ENCODE measurements at regions not wholly inside any gene's neighbourhood (a gene's known extent, or its start where the extent isn't known, plus 50 kb on each side); places are given as distances from the start of the nearest gene placed in this dataset.

GRCh38 chr9:88732128-88732527, 197.2 kb downstream of the NXNL2 start:
- no peaks in the 10 kb centered on the region for H3K79me2 ChIP-seq (ENCODE audit: insufficient read depth, low read length)
- no peaks in the 10 kb centered on the region for H3K9me2 ChIP-seq (ENCODE audit: low read depth, low read length)
- no peak overlapping the region for H2AFZ ChIP-seq (ENCODE audit: low read length)
- no peaks in the 10 kb centered on the region for H4K20me1 ChIP-seq (ENCODE audit: insufficient read depth, low read length)
- H3F3A ChIP-seq (ENCODE audit: insufficient read depth, low read length): no peaks in the 10 kb centered on the region
- H3K4me3 ChIP-seq (ENCODE audit: low read depth, low read length, poor library complexity, severe bottlenecking): no peak overlapping the region
- no peak overlapping the region for H3K27ac ChIP-seq (ENCODE audit: low read depth, low read length, poor library complexity, severe bottlenecking)
- no peaks in the 10 kb centered on the region for H3K4me1 ChIP-seq (ENCODE audit: insufficient read depth, low read length, severe bottlenecking)
- H3K36me3 ChIP-seq (ENCODE audit: insufficient read depth, low read length): no peaks in the 10 kb centered on the region
- no peak overlapping the region for H3K9ac ChIP-seq (ENCODE audit: low read length)
- no peaks in the 10 kb centered on the region for H3K9me3 ChIP-seq (ENCODE audit: low read length)
- H3K27me3 ChIP-seq (ENCODE audit: insufficient read depth, low read length): no peaks in the 10 kb centered on the region; the same call in 1 of the 2 replicates
- no peak overlapping the region for H3K4me2 ChIP-seq (ENCODE audit: low read length)
- no peak for TF ChIP-seq EZH2 (IDR thresholded peaks at IDR 0.05; ENCODE audit: borderline replicate concordance, low read length)
- TF ChIP-seq, protein P1, sequence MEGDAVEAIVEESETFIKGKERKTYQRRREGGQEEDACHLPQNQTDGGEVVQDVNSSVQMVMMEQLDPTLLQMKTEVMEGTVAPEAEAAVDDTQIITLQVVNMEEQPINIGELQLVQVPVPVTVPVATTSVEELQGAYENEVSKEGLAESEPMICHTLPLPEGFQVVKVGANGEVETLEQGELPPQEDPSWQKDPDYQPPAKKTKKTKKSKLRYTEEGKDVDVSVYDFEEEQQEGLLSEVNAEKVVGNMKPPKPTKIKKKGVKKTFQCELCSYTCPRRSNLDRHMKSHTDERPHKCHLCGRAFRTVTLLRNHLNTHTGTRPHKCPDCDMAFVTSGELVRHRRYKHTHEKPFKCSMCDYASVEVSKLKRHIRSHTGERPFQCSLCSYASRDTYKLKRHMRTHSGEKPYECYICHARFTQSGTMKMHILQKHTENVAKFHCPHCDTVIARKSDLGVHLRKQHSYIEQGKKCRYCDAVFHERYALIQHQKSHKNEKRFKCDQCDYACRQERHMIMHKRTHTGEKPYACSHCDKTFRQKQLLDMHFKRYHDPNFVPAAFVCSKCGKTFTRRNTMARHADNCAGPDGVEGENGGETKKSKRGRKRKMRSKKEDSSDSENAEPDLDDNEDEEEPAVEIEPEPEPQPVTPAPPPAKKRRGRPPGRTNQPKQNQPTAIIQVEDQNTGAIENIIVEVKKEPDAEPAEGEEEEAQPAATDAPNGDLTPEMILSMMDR (IDR thresholded peaks at IDR 0.05; ENCODE audit: low read length): no peak

DNA sequence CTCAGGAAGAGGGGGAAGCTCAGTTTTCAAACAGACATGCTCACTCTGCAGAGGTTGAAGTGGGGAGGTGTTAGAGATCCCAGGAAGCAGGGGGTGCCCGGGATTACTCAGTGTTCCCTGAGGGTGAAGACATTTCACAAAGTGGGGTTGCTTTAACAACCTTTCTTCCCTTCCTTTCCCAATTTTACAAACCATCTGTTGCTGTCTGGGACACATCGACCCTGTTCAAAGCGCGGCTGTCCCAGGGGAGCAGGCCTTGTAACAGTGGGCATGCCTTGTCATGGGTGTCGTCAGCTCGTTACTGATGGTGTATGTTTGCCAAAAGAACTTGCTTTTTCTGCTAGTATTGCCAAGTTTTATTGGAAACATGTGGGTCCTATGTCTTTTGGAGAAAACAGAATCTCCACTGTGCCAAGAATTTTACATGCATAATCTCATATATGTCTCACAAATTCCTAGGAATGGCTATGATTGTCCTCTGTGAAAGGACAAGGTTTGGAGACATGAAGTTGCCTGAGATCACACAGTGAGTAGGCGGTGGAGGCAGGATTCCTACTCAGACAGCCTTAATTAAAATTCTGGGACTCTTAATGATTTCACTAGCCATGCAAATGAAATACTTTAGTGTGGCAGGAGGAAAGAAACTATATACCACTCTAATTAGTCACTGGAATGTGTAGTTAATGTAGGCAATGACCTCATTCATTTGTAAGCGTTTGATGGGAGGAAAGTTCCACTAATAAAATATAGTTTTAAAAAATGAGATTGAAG, 198.9 kb downstream of the NXNL2 start:
- Histone ChIP-seq H3F3A (ENCODE audit: insufficient read depth, low read length) (no peaks in the 10 kb centered on the region), H3K4me3 (ENCODE audit: low read depth, low read length, poor library complexity, severe bottlenecking) (no peak overlapping the region), H3K9ac (ENCODE audit: low read length) (no peak overlapping the region), H2AFZ (ENCODE audit: low read length) (no peak overlapping the region), H3K9me2 (ENCODE audit: low read depth, low read length) (no peaks in the 10 kb centered on the region), H4K20me1 (ENCODE audit: insufficient read depth, low read length) (no peaks in the 10 kb centered on the region), H3K79me2 (ENCODE audit: insufficient read depth, low read length) (no peaks in the 10 kb centered on the region), H3K27me3 (ENCODE audit: insufficient read depth, low read length) (no peaks in the 10 kb centered on the region; the same call in 1 of the 2 replicates), H3K27ac (ENCODE audit: low read depth, low read length, poor library complexity, severe bottlenecking) (no peak overlapping the region), H3K9me3 (ENCODE audit: low read length) (no peaks in the 10 kb centered on the region), H3K36me3 (ENCODE audit: insufficient read depth, low read length) (no peaks in the 10 kb centered on the region), H3K4me2 (ENCODE audit: low read length) (no peak overlapping the region), H3K4me1 (ENCODE audit: insufficient read depth, low read length, severe bottlenecking) (no peaks in the 10 kb centered on the region)
- TF ChIP-seq, protein P1 (IDR thresholded peaks at IDR 0.05; ENCODE audit: low read length): no peak
- no peak for TF ChIP-seq EZH2 (IDR thresholded peaks at IDR 0.05; ENCODE audit: borderline replicate concordance, low read length)

DNA sequence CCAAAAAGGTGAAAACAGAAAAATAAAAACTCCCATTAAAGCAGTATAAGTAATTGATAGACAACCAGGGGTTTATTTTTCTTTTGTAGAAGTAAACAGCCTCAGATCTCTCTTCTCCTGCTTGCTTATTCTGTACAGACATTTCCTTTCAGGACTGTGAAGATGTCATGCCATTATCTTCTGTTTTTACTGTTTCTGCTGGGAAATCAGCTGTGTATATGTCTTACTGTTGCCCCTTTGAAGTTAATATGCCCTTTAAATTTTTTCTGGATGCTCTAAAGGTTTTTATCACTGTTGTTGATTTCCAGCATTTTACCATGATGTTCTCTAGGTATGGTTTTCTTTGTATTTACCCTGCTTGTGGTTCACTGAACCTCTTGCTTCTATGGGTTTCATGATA, 199.5 kb downstream of the NXNL2 start:
- Histone ChIP-seq H3F3A (ENCODE audit: insufficient read depth, low read length) (no peaks in the 10 kb centered on the region), H3K9ac (ENCODE audit: low read length) (no peak overlapping the region), H4K20me1 (ENCODE audit: insufficient read depth, low read length) (no peaks in the 10 kb centered on the region), H3K9me3 (ENCODE audit: low read length) (no peaks in the 10 kb centered on the region), H3K9me2 (ENCODE audit: low read depth, low read length) (no peaks in the 10 kb centered on the region), H2AFZ (ENCODE audit: low read length) (no peak overlapping the region), H3K79me2 (ENCODE audit: insufficient read depth, low read length) (no peaks in the 10 kb centered on the region), H3K27ac (ENCODE audit: low read depth, low read length, poor library complexity, severe bottlenecking) (no peak overlapping the region), H3K4me2 (ENCODE audit: low read length) (no peak overlapping the region), H3K4me3 (ENCODE audit: low read depth, low read length, poor library complexity, severe bottlenecking) (no peak overlapping the region), H3K27me3 (ENCODE audit: insufficient read depth, low read length) (no peaks in the 10 kb centered on the region; the same call in 1 of the 2 replicates), H3K36me3 (ENCODE audit: insufficient read depth, low read length) (no peaks in the 10 kb centered on the region), H3K4me1 (ENCODE audit: insufficient read depth, low read length, severe bottlenecking) (no peaks in the 10 kb centered on the region)
- no peak for TF ChIP-seq EZH2 (IDR thresholded peaks at IDR 0.05; ENCODE audit: borderline replicate concordance, low read length)
- TF ChIP-seq, protein P1 (IDR thresholded peaks at IDR 0.05; ENCODE audit: low read length): no peak

Measured in OCI-LY1 (cell line).